SH-SY5Y (cell line): ENCODE measurements at regions not wholly inside any gene's neighbourhood (a gene's known extent, or its start where the extent isn't known, plus 50 kb on each side); places are given as distances from the start of the nearest gene placed in this dataset.

Experiments used
- GATA2 ChIP-seq: IDR thresholded peaks from 2 replicates; pipeline ENCODE4 v1.6.1; 2011; ENCODE audit warnings: mild to moderate bottlenecking, low read depth, low read length
- GATA3 ChIP-seq: IDR thresholded peaks from 2 replicates; pipeline ENCODE4 v1.6.1; 2011; ENCODE audit warnings: low read depth, mild to moderate bottlenecking, low read length, moderate library complexity

DNA sequence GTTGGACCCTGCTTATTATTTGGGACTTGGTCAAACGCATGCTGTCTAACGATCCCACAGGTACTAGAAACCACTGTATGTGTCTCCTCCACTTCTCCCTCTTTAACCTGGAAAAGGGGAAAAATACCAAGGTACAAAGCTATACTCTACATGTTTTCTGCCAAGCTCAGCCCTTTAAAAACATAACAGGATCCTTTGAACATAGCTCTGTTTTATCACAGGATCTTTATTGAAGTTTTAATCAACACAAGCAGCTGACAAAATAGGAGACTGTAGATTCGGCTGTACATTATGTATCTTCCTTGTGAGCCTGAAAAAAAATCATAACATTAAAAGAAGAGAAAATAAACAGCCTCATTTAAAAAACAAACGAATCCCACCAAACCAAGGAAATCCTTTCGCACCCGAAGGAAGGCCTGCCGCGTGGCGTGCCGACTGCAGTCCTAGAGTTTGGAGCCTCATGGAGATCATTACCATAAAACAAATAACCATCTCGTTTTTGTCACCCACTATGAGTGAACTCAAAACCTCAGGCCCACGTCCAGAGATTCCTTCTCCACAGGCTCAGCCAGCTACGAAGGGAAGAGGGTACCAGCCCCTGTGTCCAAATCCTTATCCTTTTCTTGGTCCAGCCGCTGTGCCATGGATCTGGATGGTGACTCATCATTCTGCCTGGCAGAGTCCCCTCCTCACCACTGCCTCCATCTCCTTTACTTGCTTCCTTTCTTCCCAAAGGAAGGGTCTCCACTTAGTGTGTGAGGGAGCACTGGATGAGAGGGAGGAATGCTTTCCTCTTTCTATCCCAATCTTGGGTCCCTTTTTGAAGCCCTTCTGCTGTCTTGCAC, 651.1 kb downstream of the CCDC171 start:
- no peak for TF ChIP-seq GATA2
- no peak for TF ChIP-seq GATA3
